K562 (cell line): ENCODE measurements at regions not wholly inside any gene's neighbourhood (a gene's known extent, or its start where the extent isn't known, plus 50 kb on each side); places are given as distances from the start of the nearest gene placed in this dataset.

Experiments
- ATAC-seq: fragments of 200-7000 bp; cut with Tn5 transposase; 3 replicates; pipeline ENCODE4 v1.9.1; 2020; ENCODE audit warnings: moderate library complexity
- BruUV-seq: library from RNA; stranded (reverse); fragments of 400-500 nt; replicated peaks from 2 replicates; lab custom pipeline; 2021; lab: Mats Ljungman, UMichigan
- CTCF ChIA-PET: fragments of 300-600 bp; formaldehyde crosslinking; extraction: SDS; loops from one replicate; lab custom pipeline; 2021; ENCODE audit warnings: low intra/inter-chr PET ratio; lab: Yijun Ruan, JAX
- POLR2A ChIA-PET: fragments of 300-600, 350-650 bp; sonication (Branson Sonifier 250); formaldehyde crosslinking; extraction: SDS; loops from one replicate; lab custom pipeline; 2021; ENCODE audit warnings: antibody characterized with exemption, inconsistent platforms; lab: Yijun Ruan, JAX
- DNase-seq, 4 experiments: peaks; one replicate each; pipeline versions ENCODE4 v3.0.0 to v3.0.0-alpha.2; 2011 to 2018; ENCODE audit warnings: low spot score in 3 of 4, mixed read lengths in 3 of 4; ENCODE audit errors: extremely low read depth in 1 of 4
- FAIRE-seq: peaks from 2 replicates; lab custom pipeline; 2011; peaks lifted over from hg19 to GRCh38; lab: Jason Lieb, UNC
- H2AFZ ChIP-seq: 2 replicates; pipeline ENCODE4 v1.6.0; 2011; ENCODE audit warnings: low read depth, low read length, control low read depth, inconsistent platforms
- H3K27ac ChIP-seq: fragments of 200-600 bp; 3 replicates; pipeline ENCODE4 v1.8.0; 2011; ENCODE audit warnings: low read depth, mild to moderate bottlenecking, control low read depth, inconsistent platforms, low read length, moderate library complexity, mixed read lengths; ENCODE audit errors: extremely low read depth
- H3K27me3 ChIP-seq, 2 experiments: fragments of 300-600 bp in 1 of 2; 2 replicates in 1 of 2; 3 replicates in 1 of 2; pipeline versions ENCODE4 v1.6.0 to v1.8.0; 2011; ENCODE audit warnings: inconsistent platforms in 2 of 2, low read length in 2 of 2, mild to moderate bottlenecking in 1 of 2, mixed read lengths in 1 of 2, moderate library complexity in 1 of 2; ENCODE audit not compliant: control insufficient read depth in 2 of 2, insufficient read depth in 2 of 2
- H3K36me3 ChIP-seq: fragments of 300-600 bp; 3 replicates; pipeline ENCODE4 v1.8.0; 2011; ENCODE audit warnings: mild to moderate bottlenecking, low read length, inconsistent platforms; ENCODE audit not compliant: control insufficient read depth, insufficient read depth
- H3K4me1 ChIP-seq, 2 experiments: fragments of 200-600 bp in 1 of 2; replicated peaks in 1 of 2; 2 replicates in 1 of 2; 3 replicates in 1 of 2; pipeline versions ENCODE4 v1.5.1 to v1.8.0; 2011; ENCODE audit warnings: inconsistent platforms in 2 of 2, low read length in 2 of 2, mild to moderate bottlenecking in 1 of 2, mixed read lengths in 1 of 2, moderate library complexity in 1 of 2; ENCODE audit not compliant: control insufficient read depth in 2 of 2, insufficient read depth in 2 of 2
- H3K4me2 ChIP-seq: 2 replicates; pipeline ENCODE4 v1.6.1; 2011; ENCODE audit warnings: low read length, control low read depth, inconsistent platforms, mixed read lengths; ENCODE audit not compliant: insufficient read depth
- H3K4me3 ChIP-seq: fragments of 200-600 bp; sonication (generic), shearing (Covaris generic); 2 replicates; pipeline ENCODE4 v1.5.1; 2016; ENCODE audit warnings: control low read depth, inconsistent platforms
- H3K79me2 ChIP-seq: fragments of 200-600 bp; 3 replicates; pipeline ENCODE4 v1.8.0; 2011; ENCODE audit warnings: low read length, inconsistent platforms; ENCODE audit not compliant: control insufficient read depth, insufficient read depth
- H3K9ac ChIP-seq, 2 experiments: 2 replicates each; pipeline versions ENCODE4 v1.6.0 to v1.6.1; 2011; ENCODE audit warnings: low read depth in 2 of 2, low read length in 2 of 2, control low read depth in 1 of 2, inconsistent platforms in 1 of 2, mild to moderate bottlenecking in 1 of 2, mixed read lengths in 1 of 2; ENCODE audit not compliant: insufficient read depth in 1 of 2
- H3K9me1 ChIP-seq: one replicate; pipeline ENCODE4 v1.6.0; 2011; ENCODE audit warnings: inconsistent platforms, mild to moderate bottlenecking, low read length, moderate library complexity; ENCODE audit not compliant: control insufficient read depth, insufficient read depth
- H3K9me3 ChIP-seq: replicated peaks from 2 replicates; pipeline ENCODE4 v1.5.1; 2011; ENCODE audit warnings: low read depth, low read length, inconsistent platforms; ENCODE audit not compliant: control insufficient read depth, insufficient read depth
- H4K20me1 ChIP-seq: replicated peaks from 2 replicates; pipeline ENCODE4 v1.6.1; 2011; ENCODE audit warnings: low read length, inconsistent platforms, mixed read lengths; ENCODE audit not compliant: control insufficient read depth, insufficient read depth
- BCL6 ChIP-seq: fragments of 250-450 bp; sonication (Bioruptor Pico); IDR thresholded peaks from 2 replicates; pipeline ENCODE4 v1.4.0; 2020
- BRF1 ChIP-seq: IDR thresholded peaks from 3 replicates; pipeline ENCODE4 v1.6.1; 2011; ENCODE audit warnings: borderline replicate concordance, mild to moderate bottlenecking; ENCODE audit not compliant: insufficient read length; ENCODE audit errors: extremely low read depth
- CBX3 ChIP-seq, 2 experiments: IDR thresholded peaks; 1 replicate in 1 of 2; 2 replicates in 1 of 2; pipeline ENCODE4 v1.6.1; 2012; ENCODE audit warnings: inconsistent platforms in 2 of 2, low read length in 2 of 2, borderline replicate concordance in 1 of 2, control low read depth in 1 of 2
- MAZ ChIP-seq, 2 experiments: fragments of 450-650 bp in 1 of 2; sonication (generic) in 1 of 2; formaldehyde crosslinking; IDR thresholded peaks in 1 of 2; conservative IDR thresholded peaks in 1 of 2; 2 replicates each; pipeline versions ENCODE4 v1.4.0 to v1.5.0; 2020; ENCODE audit warnings: mild to moderate bottlenecking in 1 of 2, missing genetic modification reagents in 1 of 2
- NELFE ChIP-seq: IDR thresholded peaks from 2 replicates; pipeline ENCODE4 v1.6.1; 2011; ENCODE audit warnings: mild to moderate bottlenecking; ENCODE audit not compliant: insufficient read depth, insufficient read length
- NFRKB ChIP-seq: fragments of 450-650 bp; IDR thresholded peaks from 2 replicates; pipeline ENCODE4 v1.6.1; 2016; ENCODE audit warnings: low read depth
- PHF21A ChIP-seq: fragments of 450-650 bp; IDR thresholded peaks from 2 replicates; pipeline ENCODE4 v1.6.1; 2017; ENCODE audit warnings: low read depth, borderline replicate concordance
- RB1 ChIP-seq: fragments of 450-650 bp; IDR thresholded peaks from 2 replicates; pipeline ENCODE4 v1.6.1; 2017; ENCODE audit warnings: low read depth, mild to moderate bottlenecking
- SNRNP70 ChIP-seq: fragments of 200-400 bp; formaldehyde crosslinking; optimal IDR thresholded peaks from 2 replicates; pipeline ENCODE3; 2017; ENCODE audit warnings: low read depth, low read length
- YY1 ChIP-seq, 3 experiments: IDR thresholded peaks; 2 replicates each; pipeline ENCODE4 v1.6.1; 2011; ENCODE audit warnings: low read length in 2 of 3, mild to moderate bottlenecking in 2 of 3, moderate library complexity in 2 of 3, borderline replicate concordance in 1 of 3, control low read depth in 1 of 3, low read depth in 1 of 3; ENCODE audit not compliant: insufficient read depth in 3 of 3, insufficient replicate concordance in 2 of 3, control insufficient read depth in 1 of 3, insufficient read length in 1 of 3; ENCODE audit errors: extremely low read depth in 1 of 3
- ZNF12 ChIP-seq: sonication (generic); formaldehyde crosslinking; IDR thresholded peaks from 2 replicates; pipeline ENCODE4 v1.4.0; 2020; ENCODE audit warnings: mild to moderate bottlenecking, missing genetic modification reagents
- ZNF140 ChIP-seq: fragments of 250-450 bp; sonication (Bioruptor Pico); IDR thresholded peaks from 2 replicates; pipeline ENCODE4 v1.8.0; 2021; ENCODE audit warnings: moderate library complexity, mild to moderate bottlenecking, inconsistent platforms
- ZNF224 ChIP-seq: sonication (generic); formaldehyde crosslinking; IDR thresholded peaks from 2 replicates; pipeline ENCODE4 v1.8.0; 2022; ENCODE audit warnings: mild to moderate bottlenecking, missing genetic modification reagents
- ZNF57 ChIP-seq: fragments of 450-650 bp; formaldehyde crosslinking; IDR thresholded peaks from 2 replicates; pipeline ENCODE4 v1.4.0; 2020; ENCODE audit warnings: mild to moderate bottlenecking, moderate library complexity
- WGBS: fragments of 100-300 bp; shearing (Covaris generic); methylation state at CpG from one replicate; pipeline ENCODE4 v1.1.6; 2016; ENCODE audit warnings: low coverage, mixed read lengths; ENCODE audit not compliant: insufficient coverage; ENCODE audit errors: missing lambda C conversion rate; 5-methylcytosine and 5-hydroxymethylcytosine counted together
- in situ Hi-C: fragments of 300-500 bp; cut with MboI; formaldehyde crosslinking; loops from 4 replicates; pipeline ENCODE4 v1.15.0; 2018; ENCODE audit warnings: inconsistent platforms, mixed read lengths
- intact Hi-C: fragments of 100-400 bp; cut with micrococcal nuclease; formaldehyde crosslinking; loops from 2 replicates; pipeline ENCODE4 v1.14.2; 2022
- TF ChIP-seq, protein P1 (sequence below): fragments of 450-650 bp; IDR thresholded peaks from one replicate; pipeline ENCODE4 v1.6.1; 2018; ENCODE audit warnings: mild to moderate bottlenecking, moderate library complexity; ENCODE audit not compliant: partially characterized antibody

DNA sequence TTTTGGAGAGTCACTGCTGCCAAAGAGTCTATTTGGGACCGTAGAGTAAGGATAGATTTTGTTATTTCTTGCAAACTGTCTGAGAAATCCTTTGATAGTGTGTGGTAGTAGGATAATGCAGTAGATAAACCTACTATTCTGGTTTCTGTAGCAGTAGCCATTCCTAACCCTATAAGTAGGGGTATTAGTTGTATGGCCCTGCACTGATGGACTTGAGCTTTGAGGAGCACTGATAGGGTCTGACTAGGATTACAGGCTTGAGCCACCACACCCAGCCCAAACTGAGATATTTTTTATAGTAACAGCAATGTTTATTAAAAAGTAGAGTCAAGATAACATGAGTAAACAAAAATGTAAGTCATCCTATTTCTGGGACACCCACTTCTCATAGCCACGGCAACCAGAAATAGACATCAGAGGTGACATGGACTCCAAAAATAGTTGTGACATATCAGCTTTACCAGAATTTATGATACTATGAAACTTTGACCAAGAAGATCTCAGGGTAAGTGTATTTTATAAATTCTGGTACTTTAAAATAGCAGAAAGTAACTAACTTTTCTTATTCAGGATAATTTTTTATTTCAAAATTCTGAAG, 479.1 kb downstream of the SUCLA2 start:
- H3K27me3 ChIP-seq = no peaks in the 10 kb centered on the region
- in situ Hi-C loops (no loop called here), intact Hi-C loops (no loop called here)
- H3K36me3 ChIP-seq = no peaks in the 10 kb centered on the region
- no TSS peak for BruUV-seq
- H3K4me2 ChIP-seq = no peak overlapping the region
- H2AFZ ChIP-seq = no peak overlapping the region
- H4K20me1 ChIP-seq = no peaks in the 10 kb centered on the region
- POLR2A ChIA-PET = no interaction called here
- no peaks in the 10 kb centered on the region for H3K9me1 ChIP-seq
- no peaks in the 10 kb centered on the region for H3K4me1 ChIP-seq
- TF ChIP-seq RB1 (no peak), ZNF224 (CRISPR knock-in tag) (no peak), NFRKB (no peak), ZNF12 (CRISPR knock-in tag) (no peak), PHF21A (no peak), ZNF57 (CRISPR knock-in tag) (no peak), SNRNP70 (no peak), MAZ (CRISPR knock-in tag; conservative IDR thresholded peaks at IDR 0.05 in 1 of 2, IDR thresholded peaks at IDR 0.05 in 1 of 2) (no peak), BCL6 (no peak), BRF1 (no peak), NELFE (no peak), ZNF140 (no peak), CBX3 (IDR thresholded peaks at IDR 0.05; ENCODE audit: borderline replicate concordance in 1 of 2, low read length in 2 of 2) (no peak), YY1 (IDR thresholded peaks at IDR 0.05; ENCODE audit: borderline replicate concordance in 1 of 3, control insufficient read depth in 1 of 3, extremely low read depth in 1 of 3, insufficient read depth in 3 of 3, insufficient read length in 1 of 3, insufficient replicate concordance in 2 of 3, low read depth in 1 of 3, low read length in 2 of 3) (no peak)
- TF ChIP-seq, protein P1, sequence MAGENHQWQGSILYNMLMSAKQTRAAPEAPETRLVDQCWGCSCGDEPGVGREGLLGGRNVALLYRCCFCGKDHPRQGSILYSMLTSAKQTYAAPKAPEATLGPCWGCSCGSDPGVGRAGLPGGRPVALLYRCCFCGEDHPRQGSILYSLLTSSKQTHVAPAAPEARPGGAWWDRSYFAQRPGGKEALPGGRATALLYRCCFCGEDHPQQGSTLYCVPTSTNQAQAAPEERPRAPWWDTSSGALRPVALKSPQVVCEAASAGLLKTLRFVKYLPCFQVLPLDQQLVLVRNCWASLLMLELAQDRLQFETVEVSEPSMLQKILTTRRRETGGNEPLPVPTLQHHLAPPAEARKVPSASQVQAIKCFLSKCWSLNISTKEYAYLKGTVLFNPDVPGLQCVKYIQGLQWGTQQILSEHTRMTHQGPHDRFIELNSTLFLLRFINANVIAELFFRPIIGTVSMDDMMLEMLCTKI = no peak
- CTCF ChIA-PET = no interaction called here
- H3K27ac ChIP-seq = no peak overlapping the region
- H3K79me2 ChIP-seq = no peaks in the 10 kb centered on the region
- 0% methylated on average over 1 of the region's 2 CpGs for WGBS
- no peaks in the 10 kb centered on the region for H3K9me3 ChIP-seq
- ATAC-seq = no peak
- FAIRE-seq = no peak
- no peak overlapping the region for H3K4me3 ChIP-seq
- no peak for DNase-seq
- H3K9ac ChIP-seq = no peak overlapping the region
